Osteoblast (primary cell): ENCODE measurements at regions not wholly inside any gene's neighbourhood (a gene's known extent, or its start where the extent isn't known, plus 50 kb on each side); places are given as distances from the start of the nearest gene placed in this dataset.

Experiments used
- DNase-seq: peaks from one replicate; pipeline ENCODE4 v3.0.0; 2011; ENCODE audit warnings: low spot score, mixed read lengths; ENCODE audit not compliant: insufficient read length; ENCODE audit errors: missing footprints
- H2AFZ ChIP-seq: 2 replicates; pipeline ENCODE4 v1.6.0; 2011; ENCODE audit warnings: mild to moderate bottlenecking, low read length
- H3K27ac ChIP-seq: 2 replicates; pipeline ENCODE4 v1.5.1; 2011; ENCODE audit warnings: mild to moderate bottlenecking, low read depth, low read length, moderate library complexity
- H3K27me3 ChIP-seq: 2 replicates; pipeline ENCODE4 v1.6.0; 2012; ENCODE audit warnings: mild to moderate bottlenecking, control low read depth, inconsistent platforms, low read length, moderate library complexity; ENCODE audit not compliant: insufficient read depth
- H3K36me3 ChIP-seq: 2 replicates; pipeline ENCODE4 v1.5.1; 2011; ENCODE audit warnings: mild to moderate bottlenecking, low read length, control low read depth, moderate library complexity; ENCODE audit not compliant: insufficient read depth
- H3K4me1 ChIP-seq: 2 replicates; pipeline ENCODE4 v1.5.1; 2011; ENCODE audit warnings: mild to moderate bottlenecking, low read length, control low read depth, moderate library complexity; ENCODE audit not compliant: insufficient read depth
- H3K4me2 ChIP-seq: 2 replicates; pipeline ENCODE4 v1.6.0; 2011; ENCODE audit warnings: mild to moderate bottlenecking, low read length; ENCODE audit not compliant: insufficient read depth
- H3K4me3 ChIP-seq: fragments of 200-600 bp; sonication (generic); 3 replicates; pipeline ENCODE4 v1.5.1; 2012; ENCODE audit warnings: mild to moderate bottlenecking, low read length, inconsistent platforms; ENCODE audit not compliant: insufficient read depth
- H3K79me2 ChIP-seq: 2 replicates; pipeline ENCODE4 v1.6.0; 2012; ENCODE audit warnings: mild to moderate bottlenecking, low read length, control low read depth, inconsistent platforms; ENCODE audit not compliant: insufficient read depth
- H3K9me3 ChIP-seq: 2 replicates; pipeline ENCODE4 v1.5.1; 2011; ENCODE audit warnings: low read depth, low read length, control low read depth
- H4K20me1 ChIP-seq: 2 replicates; pipeline ENCODE4 v1.6.0; 2012; ENCODE audit warnings: mild to moderate bottlenecking, low read length, control low read depth; ENCODE audit not compliant: insufficient read depth
- CTCF ChIP-seq: IDR thresholded peaks from 2 replicates; pipeline ENCODE4 v1.5.1; 2011; ENCODE audit warnings: mild to moderate bottlenecking, low read depth, low read length, moderate library complexity; ENCODE audit errors: extremely low read depth

- H3K9me3 ChIP-seq = peaks cover 2% of the 10 kb centered on the region
- TF ChIP-seq CTCF = no peak
These were observed 407.4 kb upstream of the IZUMO3 start for GRCh38 chr9:24953070-24953469.

GRCh38 chr9:24939109-24939850 lies 393.6 kb upstream of the IZUMO3 start:
- H4K20me1 ChIP-seq = no peaks in the 10 kb centered on the region
- no peaks in the 10 kb centered on the region for H3K4me1 ChIP-seq
- no peak overlapping the region for H3K27ac ChIP-seq
- H3K79me2 ChIP-seq = no peaks in the 10 kb centered on the region
- DNase-seq = no peak
- no peak overlapping the region for H3K4me3 ChIP-seq
- no peaks in the 10 kb centered on the region for H3K36me3 ChIP-seq
- H3K4me2 ChIP-seq = no peak overlapping the region
- no peak overlapping the region for H2AFZ ChIP-seq
- no peak for TF ChIP-seq CTCF
- H3K9me3 ChIP-seq = peaks cover 8% of the 10 kb centered on the region
- no peaks in the 10 kb centered on the region for H3K27me3 ChIP-seq

More at GRCh38 chr9:24953070-24953469, 407.4 kb upstream of the IZUMO3 start:
- H4K20me1 ChIP-seq = no peaks in the 10 kb centered on the region
- DNase-seq = no peak
- H3K27me3 ChIP-seq = no peaks in the 10 kb centered on the region
- H3K4me2 ChIP-seq = no peak overlapping the region
- H2AFZ ChIP-seq = no peak overlapping the region
- no peak overlapping the region for H3K27ac ChIP-seq
- no peak overlapping the region for H3K4me3 ChIP-seq
- no peaks in the 10 kb centered on the region for H3K36me3 ChIP-seq
- no peaks in the 10 kb centered on the region for H3K4me1 ChIP-seq
- no peaks in the 10 kb centered on the region for H3K79me2 ChIP-seq

- no peaks in the 10 kb centered on the region for H3K79me2 ChIP-seq
- TF ChIP-seq CTCF = no peak
- H3K27ac ChIP-seq = no peak overlapping the region
- H3K4me2 ChIP-seq = no peak overlapping the region
- H3K4me1 ChIP-seq = no peaks in the 10 kb centered on the region
- peaks cover 7% of the 10 kb centered on the region for H3K9me3 ChIP-seq
- DNase-seq = no peak
- H3K27me3 ChIP-seq = no peaks in the 10 kb centered on the region
- H3K4me3 ChIP-seq = no peak overlapping the region
- no peaks in the 10 kb centered on the region for H4K20me1 ChIP-seq
- no peak overlapping the region for H2AFZ ChIP-seq
- no peaks in the 10 kb centered on the region for H3K36me3 ChIP-seq
These were observed 390.4 kb upstream of the IZUMO3 start for GRCh38 chr9:24936117-24936516.

GRCh38 chr9:24932785-24933184 lies 387.1 kb upstream of the IZUMO3 start:
- Histone ChIP-seq H4K20me1 (no peaks in the 10 kb centered on the region), H3K4me2 (no peak overlapping the region), H3K4me1 (no peaks in the 10 kb centered on the region), H3K27ac (no peak overlapping the region), H3K9me3 (peaks cover 7% of the 10 kb centered on the region), H3K4me3 (no peak overlapping the region), H3K36me3 (no peaks in the 10 kb centered on the region), H3K79me2 (no peaks in the 10 kb centered on the region), H2AFZ (no peak overlapping the region), H3K27me3 (no peaks in the 10 kb centered on the region)
- no peak for DNase-seq
- TF ChIP-seq CTCF = no peak
